ENCODE measurements at regions not wholly inside any gene's neighbourhood (a gene's known extent, or its start where the extent isn't known, plus 50 kb on each side); places are given as distances from the start of the nearest gene placed in this dataset.

DNA sequence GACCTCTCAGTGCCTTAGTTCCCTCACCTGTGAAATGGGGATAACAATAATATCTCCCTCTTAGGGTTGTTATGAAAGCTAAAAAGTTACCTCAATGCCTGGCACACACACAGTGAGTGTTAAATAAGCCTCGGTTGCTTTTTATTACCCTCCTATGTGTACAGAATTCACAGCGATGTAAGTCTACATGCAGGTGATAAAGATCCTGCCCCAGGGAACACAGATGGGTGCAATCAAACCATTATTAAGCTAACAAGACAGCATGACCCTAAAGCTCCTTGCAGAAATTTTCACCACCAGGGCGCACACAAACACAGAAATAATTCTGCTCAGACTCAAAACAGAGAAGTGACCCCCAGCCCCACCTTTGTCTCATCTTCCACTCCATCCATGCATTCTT is 261.9 kb downstream of the SNX10 start:
- Histone ChIP-seq H3K27ac (no peak overlapping the region), H3K4me3 (no peak overlapping the region), H3K4me1 (peaks cover 0 to 12% (median 0%) of the 10 kb centered on the region in 9 donors), H3K36me3 (no peaks in the 10 kb centered on the region), H3K9me3 (no peaks in the 10 kb centered on the region), H3K27me3 (peaks cover 0 to 29% (median 3%) of the 10 kb centered on the region in 7 donors)
- no peak for DNase-seq
- no peak for ATAC-seq
- 81 to 86% methylated on average over 3 of the region's 3 CpGs for WGBS, 2 donors
- TF ChIP-seq, protein P1, sequence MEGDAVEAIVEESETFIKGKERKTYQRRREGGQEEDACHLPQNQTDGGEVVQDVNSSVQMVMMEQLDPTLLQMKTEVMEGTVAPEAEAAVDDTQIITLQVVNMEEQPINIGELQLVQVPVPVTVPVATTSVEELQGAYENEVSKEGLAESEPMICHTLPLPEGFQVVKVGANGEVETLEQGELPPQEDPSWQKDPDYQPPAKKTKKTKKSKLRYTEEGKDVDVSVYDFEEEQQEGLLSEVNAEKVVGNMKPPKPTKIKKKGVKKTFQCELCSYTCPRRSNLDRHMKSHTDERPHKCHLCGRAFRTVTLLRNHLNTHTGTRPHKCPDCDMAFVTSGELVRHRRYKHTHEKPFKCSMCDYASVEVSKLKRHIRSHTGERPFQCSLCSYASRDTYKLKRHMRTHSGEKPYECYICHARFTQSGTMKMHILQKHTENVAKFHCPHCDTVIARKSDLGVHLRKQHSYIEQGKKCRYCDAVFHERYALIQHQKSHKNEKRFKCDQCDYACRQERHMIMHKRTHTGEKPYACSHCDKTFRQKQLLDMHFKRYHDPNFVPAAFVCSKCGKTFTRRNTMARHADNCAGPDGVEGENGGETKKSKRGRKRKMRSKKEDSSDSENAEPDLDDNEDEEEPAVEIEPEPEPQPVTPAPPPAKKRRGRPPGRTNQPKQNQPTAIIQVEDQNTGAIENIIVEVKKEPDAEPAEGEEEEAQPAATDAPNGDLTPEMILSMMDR (IDR thresholded peaks at IDR 0.05), result no peak
- intact Hi-C loops (cut with DNase I), result no loop called here

DNA sequence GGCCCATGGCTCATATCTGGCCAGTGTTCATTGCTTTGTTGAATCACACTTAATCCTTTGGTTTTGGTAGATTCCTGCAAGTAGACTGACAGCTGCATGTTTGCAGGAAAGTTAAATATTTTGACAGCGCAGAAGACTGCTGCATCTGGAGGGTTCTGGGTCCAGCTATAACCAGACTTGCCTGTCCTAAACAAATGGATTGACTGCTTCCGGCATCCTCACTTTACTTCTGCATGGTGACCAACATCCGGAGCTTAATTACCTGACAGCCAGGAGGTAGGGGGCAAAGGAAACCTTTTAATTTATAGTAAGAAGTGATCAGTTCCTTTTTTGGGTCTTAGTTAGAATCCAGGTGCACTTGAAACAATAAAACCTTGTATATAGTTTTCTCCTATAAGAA is 263.3 kb downstream of the SNX10 start:
- no peak for ATAC-seq
- no peak for DNase-seq

DNA sequence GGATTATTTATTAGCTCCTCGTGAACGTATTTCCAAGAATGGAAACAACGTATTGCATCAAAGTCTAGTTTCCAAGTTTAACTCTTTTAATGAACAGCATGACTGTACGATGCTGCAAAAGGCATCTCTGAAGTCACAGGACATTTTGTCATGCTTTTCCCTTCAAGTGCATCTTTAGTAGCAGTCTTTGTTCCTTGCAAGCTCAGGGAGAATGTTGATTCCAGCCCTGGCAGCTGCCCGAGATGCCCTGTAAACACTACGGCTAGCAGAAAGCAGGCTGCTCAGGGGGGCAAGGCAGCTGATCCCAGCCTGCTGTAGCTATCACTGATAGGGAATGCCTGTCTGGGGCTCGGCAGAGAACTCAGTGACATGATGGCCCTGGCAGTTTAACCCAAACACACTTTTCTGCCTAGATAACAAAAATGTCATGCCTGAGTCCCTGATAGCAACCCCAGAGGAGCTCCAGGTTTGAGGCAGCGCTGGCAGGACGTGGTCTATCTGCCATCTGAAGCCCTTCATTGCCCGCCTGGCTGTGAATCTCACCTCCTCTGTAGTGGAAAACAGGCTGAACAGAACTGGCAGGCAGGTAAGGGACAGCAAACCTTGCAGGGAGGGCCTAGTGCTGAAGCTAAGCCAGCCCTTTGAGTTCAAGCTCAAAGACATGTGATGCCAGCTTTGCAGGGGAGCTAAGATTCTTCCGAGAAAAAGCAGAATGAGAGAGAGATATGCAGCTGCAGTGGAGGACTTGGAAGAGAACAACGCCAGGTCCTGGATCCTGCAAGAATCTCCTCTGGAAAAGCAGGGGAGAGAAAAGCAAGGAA is 264.6 kb downstream of the SNX10 start:
- ATAC-seq (peak in 3 of 8 donors; percentile 64 to 84 (median 74)), DNase-seq (peak in 1 of 2 donors; percentile 14)
- no peaks in the 10 kb centered on the region for H3K36me3 ChIP-seq
- H3K4me3 ChIP-seq, result no peak overlapping the region
- H3K9me3 ChIP-seq, result no peaks in the 10 kb centered on the region
- intact Hi-C loops (cut with DNase I), result no loop called here
- H3K27me3 ChIP-seq, result peaks cover 0 to 12% (median 3%) of the 10 kb centered on the region in 7 donors
- H3K27ac ChIP-seq, result no peak overlapping the region
- H3K4me1 ChIP-seq, result no peaks in the 10 kb centered on the region
- TF ChIP-seq, protein P1 (IDR thresholded peaks at IDR 0.05), result no peak
- whole genome bisulfite sequencing, 2 donors, result 29 to 37% methylated on average over 12 of the region's 12 CpGs

More for the DNA sequence above, 263.3 kb downstream of the SNX10 start:
- Histone ChIP-seq H3K27me3 (peaks cover 0 to 18% (median 3%) of the 10 kb centered on the region in 7 donors), H3K4me1 (peaks cover 0 to 3% (median 0%) of the 10 kb centered on the region in 9 donors), H3K4me3 (no peak overlapping the region), H3K27ac (no peak overlapping the region), H3K9me3 (no peaks in the 10 kb centered on the region), H3K36me3 (no peaks in the 10 kb centered on the region)
- TF ChIP-seq, protein P1 (IDR thresholded peaks at IDR 0.05), result no peak
- intact Hi-C loops (cut with DNase I), result no loop called here
- WGBS, 2 donors, result 83 to 91% methylated on average over 3 of the region's 3 CpGs

DNA sequence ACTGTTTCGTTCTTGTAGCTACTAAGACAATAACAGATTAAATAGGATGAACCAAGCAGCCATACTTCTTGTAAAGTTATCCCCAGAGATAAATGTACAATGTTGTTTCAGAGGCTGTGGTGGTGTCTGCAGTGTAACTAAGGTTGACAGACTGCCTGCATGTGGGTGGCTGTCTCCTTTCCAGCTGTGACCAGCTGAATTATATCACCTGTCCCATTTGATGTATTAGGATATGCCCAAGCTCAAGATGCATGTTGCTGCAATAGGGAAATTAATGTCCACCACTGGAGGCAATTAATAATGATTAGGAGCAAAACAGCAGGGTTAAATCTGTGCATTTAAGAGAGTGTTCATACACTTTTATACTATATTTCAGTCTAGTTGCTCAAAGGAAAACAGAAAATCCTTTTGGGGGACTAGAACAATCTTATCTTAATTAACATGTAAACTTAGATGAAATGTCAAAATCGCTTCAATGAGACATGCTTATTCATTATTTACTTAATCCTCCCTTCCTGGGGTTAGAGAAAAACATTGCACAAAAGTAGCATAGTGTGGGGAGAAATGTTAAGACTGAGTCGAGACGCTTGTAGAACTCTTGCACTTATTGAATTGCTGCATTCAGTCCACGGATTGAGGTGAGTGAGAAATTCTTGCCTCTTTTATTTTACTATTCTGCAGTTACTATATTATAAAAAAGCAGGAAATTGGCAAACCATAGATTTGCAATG is 269.0 kb downstream of the SNX10 start:
- ATAC-seq, result no peak
- no peak overlapping the region for H3K27ac ChIP-seq
- H3K36me3 ChIP-seq, result no peaks in the 10 kb centered on the region
- 55 to 57% methylated on average over 5 of the region's 5 CpGs for WGBS, 2 donors
- intact Hi-C loops (cut with DNase I), result no loop called here
- peaks cover 0 to 14% (median 5%) of the 10 kb centered on the region in 7 donors for H3K27me3 ChIP-seq
- H3K4me3 ChIP-seq, result no peak overlapping the region
- no peaks in the 10 kb centered on the region for H3K4me1 ChIP-seq
- H3K9me3 ChIP-seq, result no peaks in the 10 kb centered on the region
- TF ChIP-seq, protein P1 (IDR thresholded peaks at IDR 0.05), result no peak
- DNase-seq, result no peak

Measured in heart right ventricle (tissue), 16 donors.